ENCODE measurements at regions not wholly inside any gene's neighbourhood (a gene's known extent, or its start where the extent isn't known, plus 50 kb on each side); places are given as distances from the start of the nearest gene placed in this dataset.

DNA sequence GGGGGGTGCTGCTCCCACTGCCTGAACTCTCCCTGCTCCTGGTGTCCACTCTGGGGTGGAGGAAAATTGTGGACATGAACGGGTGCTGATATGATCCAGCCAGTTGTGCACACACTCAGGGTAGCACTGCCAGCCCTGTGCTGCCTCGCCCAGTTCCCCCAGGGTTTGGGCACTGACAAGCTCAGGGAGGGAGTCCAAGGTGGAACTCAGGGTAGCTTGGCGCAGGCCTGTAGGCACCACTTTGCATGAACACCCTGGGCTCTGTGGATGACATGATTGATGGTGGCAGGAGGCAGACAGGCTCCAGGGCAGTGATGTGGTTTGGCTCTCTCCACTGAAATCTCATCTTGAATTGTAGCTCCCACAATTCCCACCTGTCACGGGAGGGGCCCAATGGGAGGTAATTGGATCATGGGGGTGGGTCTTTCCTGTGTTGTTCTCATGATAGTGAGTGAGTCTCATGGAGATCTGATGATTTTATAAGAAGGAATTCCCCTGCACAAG, 572.0 kb upstream of the PABPC4L start:
- ATAC-seq (no peak), DNase-seq (no peak)
- Mint-ChIP-seq H3K4me3 (no peak overlapping the region), H3K27me3 (ENCODE audit: low read depth) (no peaks in the 10 kb centered on the region), H3K27ac (no peak overlapping the region), H3K36me3 (ENCODE audit: low read depth) (no peaks in the 10 kb centered on the region), H3K9me3 (ENCODE audit: insufficient read depth) (no peaks in the 10 kb centered on the region), H3K4me1 (ENCODE audit: low read depth) (no peaks in the 10 kb centered on the region)
- ChIA-PET POLR2A (no interaction called here), CTCF (no interaction called here)

DNA sequence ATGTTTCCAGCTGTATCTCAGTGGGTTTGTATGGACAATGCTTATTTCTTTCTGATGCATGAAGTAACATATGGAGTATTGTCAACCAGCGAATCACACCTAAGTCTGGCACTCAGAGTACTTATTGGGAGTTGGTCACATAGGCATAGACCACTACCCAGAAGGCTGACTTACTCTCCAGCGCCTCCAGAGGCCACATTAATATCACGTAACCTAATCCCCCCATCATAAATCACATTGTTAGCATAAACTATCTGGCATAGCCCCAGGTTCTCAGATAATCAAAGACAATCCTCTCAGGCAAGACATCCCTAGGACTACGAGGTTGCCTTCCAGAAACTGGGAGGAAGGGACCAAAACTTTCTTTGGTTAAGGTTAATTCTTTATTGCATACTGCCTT, 560.5 kb upstream of the PABPC4L start:
- ATAC-seq (no peak), DNase-seq (no peak)
- Mint-ChIP-seq H3K9me3 (ENCODE audit: insufficient read depth) (peaks cover 7% of the 10 kb centered on the region), H3K36me3 (ENCODE audit: low read depth) (no peaks in the 10 kb centered on the region), H3K27ac (no peak overlapping the region), H3K27me3 (ENCODE audit: low read depth) (no peaks in the 10 kb centered on the region), H3K4me1 (ENCODE audit: low read depth) (no peaks in the 10 kb centered on the region), H3K4me3 (no peak overlapping the region)
- ChIA-PET CTCF (no interaction called here), POLR2A (no interaction called here)

- CTCF ChIA-PET: no interaction called here
These were observed 554.8 kb upstream of the PABPC4L start for GRCh38 chr4:134756421-134756820.

GRCh38 chr4:134754301-134755019, 552.9 kb upstream of the PABPC4L start:
- CTCF ChIA-PET: no interaction called here
- Mint-ChIP-seq H3K27me3 (ENCODE audit: low read depth) (no peaks in the 10 kb centered on the region), H3K4me1 (ENCODE audit: low read depth) (no peaks in the 10 kb centered on the region)

More at GRCh38 chr4:134756421-134756820, 554.8 kb upstream of the PABPC4L start:
- ATAC-seq: no peak
- DNase-seq: no peak
- no peaks in the 10 kb centered on the region for H3K9me3 Mint-ChIP-seq (ENCODE audit: insufficient read depth)
- POLR2A ChIA-PET: no interaction called here
- no peaks in the 10 kb centered on the region for H3K4me1 Mint-ChIP-seq (ENCODE audit: low read depth)
- H3K27ac Mint-ChIP-seq: no peak overlapping the region
- H3K27me3 Mint-ChIP-seq (ENCODE audit: low read depth): no peaks in the 10 kb centered on the region
- no peaks in the 10 kb centered on the region for H3K36me3 Mint-ChIP-seq (ENCODE audit: low read depth)
- no peak overlapping the region for H3K4me3 Mint-ChIP-seq

DNA sequence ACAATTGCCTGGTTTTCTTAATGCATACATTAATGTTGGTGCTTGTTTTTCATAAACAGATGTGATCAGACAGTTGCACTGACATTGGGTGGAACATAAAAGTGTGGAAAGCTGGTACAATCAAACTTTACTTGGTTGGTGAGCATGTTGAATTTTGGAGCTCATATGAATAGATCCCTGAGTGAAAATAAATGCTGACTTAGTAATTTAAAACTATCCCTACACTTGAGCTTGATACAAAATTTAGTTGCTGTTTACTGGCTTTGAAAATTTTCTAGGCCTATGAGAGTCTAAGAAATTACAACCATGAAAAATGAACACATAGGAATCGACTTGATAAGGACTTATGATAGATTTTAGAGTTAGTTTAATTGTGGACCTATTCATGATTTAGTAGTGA, 551.8 kb upstream of the PABPC4L start:
- H3K27ac Mint-ChIP-seq: no peak overlapping the region
- CTCF ChIA-PET: no interaction called here
- DNase-seq (no peak), ATAC-seq (no peak)
- H3K36me3 Mint-ChIP-seq (ENCODE audit: low read depth): no peaks in the 10 kb centered on the region
- H3K4me3 Mint-ChIP-seq: no peak overlapping the region
- H3K4me1 Mint-ChIP-seq (ENCODE audit: low read depth): no peaks in the 10 kb centered on the region
- no peaks in the 10 kb centered on the region for H3K27me3 Mint-ChIP-seq (ENCODE audit: low read depth)
- POLR2A ChIA-PET: no interaction called here
- H3K9me3 Mint-ChIP-seq (ENCODE audit: insufficient read depth): no peaks in the 10 kb centered on the region

More at GRCh38 chr4:134754301-134755019, 552.9 kb upstream of the PABPC4L start:
- H3K27ac Mint-ChIP-seq: no peak overlapping the region
- no peak for DNase-seq
- no peak overlapping the region for H3K4me3 Mint-ChIP-seq
- no peaks in the 10 kb centered on the region for H3K9me3 Mint-ChIP-seq (ENCODE audit: insufficient read depth)
- POLR2A ChIA-PET: no interaction called here
- H3K36me3 Mint-ChIP-seq (ENCODE audit: low read depth): no peaks in the 10 kb centered on the region
- no peak for ATAC-seq

GRCh38 chr4:134747108-134747805, 545.7 kb upstream of the PABPC4L start:
- H3K4me1 Mint-ChIP-seq (ENCODE audit: low read depth): no peaks in the 10 kb centered on the region
- DNase-seq (no peak), ATAC-seq (no peak)
- peaks cover 3% of the 10 kb centered on the region for H3K9me3 Mint-ChIP-seq (ENCODE audit: insufficient read depth)
- no peaks in the 10 kb centered on the region for H3K36me3 Mint-ChIP-seq (ENCODE audit: low read depth)
- H3K27me3 Mint-ChIP-seq (ENCODE audit: low read depth): no peaks in the 10 kb centered on the region
- ChIA-PET CTCF (no interaction called here), POLR2A (no interaction called here)
- H3K27ac Mint-ChIP-seq: no peak overlapping the region
- H3K4me3 Mint-ChIP-seq: no peak overlapping the region

DNA sequence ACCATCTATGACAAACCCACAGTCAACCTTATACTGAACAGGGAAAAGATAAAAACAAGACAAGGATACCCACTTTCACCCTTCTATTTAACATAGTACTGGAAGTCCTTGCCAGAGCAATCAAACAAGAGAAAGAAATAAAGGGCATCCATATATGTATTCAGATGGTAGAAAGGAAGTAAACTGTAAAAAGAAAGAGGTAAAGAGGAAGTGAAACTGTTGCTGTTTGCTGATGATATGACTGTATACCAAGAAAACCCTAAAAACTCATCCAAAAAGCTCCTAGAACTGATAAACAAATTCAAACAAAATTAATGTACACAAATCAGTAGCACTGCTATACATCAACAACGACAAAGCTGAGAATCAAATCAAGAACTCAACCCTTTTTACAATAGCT, 538.7 kb upstream of the PABPC4L start:
- ChIA-PET POLR2A (no interaction called here), CTCF (no interaction called here)
- Mint-ChIP-seq H3K4me1 (ENCODE audit: low read depth) (no peaks in the 10 kb centered on the region), H3K27me3 (ENCODE audit: low read depth) (no peaks in the 10 kb centered on the region), H3K9me3 (ENCODE audit: insufficient read depth) (peaks cover 5% of the 10 kb centered on the region), H3K36me3 (ENCODE audit: low read depth) (no peaks in the 10 kb centered on the region), H3K27ac (no peak overlapping the region), H3K4me3 (no peak overlapping the region)
- ATAC-seq (no peak), DNase-seq (no peak)

DNA sequence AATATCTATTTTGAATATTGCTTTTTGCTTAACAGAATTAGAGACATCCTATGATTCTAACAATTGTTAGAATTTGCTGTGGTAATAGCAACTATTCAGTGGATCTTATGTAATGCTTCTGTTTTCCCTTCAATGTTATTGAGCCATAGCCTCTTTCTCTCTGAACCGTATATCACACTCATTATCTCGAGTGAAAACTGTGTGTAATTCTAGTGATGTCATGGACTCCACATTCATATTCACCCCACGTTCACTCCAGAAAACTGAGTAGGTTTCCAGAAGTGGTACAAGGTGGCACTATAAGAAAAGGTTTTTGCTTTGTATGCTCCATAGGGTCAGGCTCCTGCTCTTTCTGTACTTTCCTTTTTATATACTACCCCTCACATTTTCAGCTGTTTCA, 534.3 kb upstream of the PABPC4L start:
- ChIA-PET POLR2A (no interaction called here), CTCF (no interaction called here)
- ATAC-seq (no peak), DNase-seq (no peak)
- H3K4me3 Mint-ChIP-seq: no peak overlapping the region
- H3K27me3 Mint-ChIP-seq (ENCODE audit: low read depth): no peaks in the 10 kb centered on the region
- H3K27ac Mint-ChIP-seq: no peak overlapping the region
- H3K4me1 Mint-ChIP-seq (ENCODE audit: low read depth): no peaks in the 10 kb centered on the region
- H3K36me3 Mint-ChIP-seq (ENCODE audit: low read depth): no peaks in the 10 kb centered on the region
- peaks cover 5% of the 10 kb centered on the region for H3K9me3 Mint-ChIP-seq (ENCODE audit: insufficient read depth)

DNA sequence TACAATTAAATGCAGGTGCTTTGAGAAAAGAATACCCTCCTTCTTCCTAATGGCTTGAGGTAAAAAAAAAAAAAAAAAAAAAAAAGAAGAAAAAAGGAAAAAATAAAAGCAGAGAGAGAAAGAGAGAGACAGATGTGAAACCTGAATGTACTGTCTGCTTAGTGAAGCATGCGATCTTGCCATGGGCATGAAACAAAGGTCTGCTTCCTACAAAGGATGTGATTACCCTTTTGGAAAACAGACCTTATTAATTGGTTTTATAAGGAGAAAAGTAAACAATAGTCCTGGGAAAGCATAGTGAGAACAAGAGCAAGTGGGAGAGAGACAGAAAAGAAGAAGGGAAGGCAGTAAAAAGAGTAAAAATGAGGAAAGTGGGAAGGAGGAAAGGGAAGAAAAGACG, 526.1 kb upstream of the PABPC4L start:
- Mint-ChIP-seq H3K4me3 (no peak overlapping the region), H3K9me3 (ENCODE audit: insufficient read depth) (peaks cover 4% of the 10 kb centered on the region), H3K27me3 (ENCODE audit: low read depth) (no peaks in the 10 kb centered on the region), H3K27ac (no peak overlapping the region), H3K4me1 (ENCODE audit: low read depth) (no peaks in the 10 kb centered on the region), H3K36me3 (ENCODE audit: low read depth) (no peaks in the 10 kb centered on the region)
- DNase-seq (no peak), ATAC-seq (no peak)
- CTCF ChIA-PET: no interaction called here
- POLR2A ChIA-PET: no interaction called here

GRCh38 chr4:134722306-134722705, 520.7 kb upstream of the PABPC4L start:
- ATAC-seq (no peak), DNase-seq (no peak)
- H3K27me3 Mint-ChIP-seq (ENCODE audit: low read depth): no peaks in the 10 kb centered on the region
- POLR2A ChIA-PET: no interaction called here
- peaks cover 4% of the 10 kb centered on the region for H3K9me3 Mint-ChIP-seq (ENCODE audit: insufficient read depth)
- CTCF ChIA-PET: no interaction called here
- H3K27ac Mint-ChIP-seq: no peak overlapping the region
- H3K36me3 Mint-ChIP-seq (ENCODE audit: low read depth): no peaks in the 10 kb centered on the region
- no peaks in the 10 kb centered on the region for H3K4me1 Mint-ChIP-seq (ENCODE audit: low read depth)
- H3K4me3 Mint-ChIP-seq: no peak overlapping the region

GRCh38 chr4:134720030-134720429, 518.4 kb upstream of the PABPC4L start:
- no peak overlapping the region for H3K4me3 Mint-ChIP-seq
- peaks cover 4% of the 10 kb centered on the region for H3K9me3 Mint-ChIP-seq (ENCODE audit: insufficient read depth)
- no peaks in the 10 kb centered on the region for H3K27me3 Mint-ChIP-seq (ENCODE audit: low read depth)
- ChIA-PET CTCF (no interaction called here), POLR2A (no interaction called here)
- H3K4me1 Mint-ChIP-seq (ENCODE audit: low read depth): no peaks in the 10 kb centered on the region
- DNase-seq (no peak), ATAC-seq (no peak)
- H3K36me3 Mint-ChIP-seq (ENCODE audit: low read depth): no peaks in the 10 kb centered on the region
- no peak overlapping the region for H3K27ac Mint-ChIP-seq

DNA sequence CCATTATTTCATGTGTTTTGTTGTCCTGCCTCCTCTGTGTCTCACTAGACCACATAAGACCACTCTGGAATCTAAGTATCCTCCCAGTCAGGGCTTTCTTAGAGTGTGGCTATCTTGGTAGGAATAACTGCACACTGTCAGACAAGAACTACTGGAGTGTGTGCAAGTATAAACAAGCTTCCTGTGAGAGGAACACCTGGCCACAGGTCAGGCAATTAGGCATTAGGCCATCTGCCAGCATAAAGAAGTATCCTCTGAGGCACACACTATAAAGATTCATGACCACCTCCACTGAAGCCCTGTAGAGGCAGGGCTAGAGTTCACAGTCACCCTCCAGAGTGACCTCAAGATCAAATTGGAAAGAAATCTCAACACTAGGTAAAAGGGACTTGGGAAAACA, 507.0 kb upstream of the PABPC4L start:
- no peaks in the 10 kb centered on the region for H3K36me3 Mint-ChIP-seq (ENCODE audit: low read depth)
- H3K4me3 Mint-ChIP-seq: no peak overlapping the region
- no peaks in the 10 kb centered on the region for H3K27me3 Mint-ChIP-seq (ENCODE audit: low read depth)
- no peak overlapping the region for H3K27ac Mint-ChIP-seq
- CTCF ChIA-PET: no interaction called here
- DNase-seq (no peak), ATAC-seq (no peak)
- H3K4me1 Mint-ChIP-seq (ENCODE audit: low read depth): no peaks in the 10 kb centered on the region
- peaks cover 3% of the 10 kb centered on the region for H3K9me3 Mint-ChIP-seq (ENCODE audit: insufficient read depth)
- POLR2A ChIA-PET: no interaction called here

- no peak for DNase-seq
- Mint-ChIP-seq H3K36me3 (ENCODE audit: low read depth) (no peaks in the 10 kb centered on the region), H3K9me3 (ENCODE audit: insufficient read depth) (peaks cover 3% of the 10 kb centered on the region), H3K4me1 (ENCODE audit: low read depth) (no peaks in the 10 kb centered on the region), H3K27ac (no peak overlapping the region), H3K4me3 (no peak overlapping the region), H3K27me3 (ENCODE audit: low read depth) (no peaks in the 10 kb centered on the region)
- no peak for ATAC-seq
- ChIA-PET CTCF (no interaction called here), POLR2A (no interaction called here)
These were observed 506.4 kb upstream of the PABPC4L start for GRCh38 chr4:134708026-134708425.
